H1 (cell line): ENCODE measurements at regions not wholly inside any gene's neighbourhood (a gene's known extent, or its start where the extent isn't known, plus 50 kb on each side); places are given as distances from the start of the nearest gene placed in this dataset.

Experiments used
- CHD7 ChIP-seq: fragments of 300-600 bp; sonication (generic); IDR thresholded peaks from 2 replicates; pipeline ENCODE4 v1.7.1; 2012; ENCODE audit warnings: low read length, moderate library complexity, mild to moderate bottlenecking, inconsistent platforms; ENCODE audit not compliant: insufficient replicate concordance

DNA sequence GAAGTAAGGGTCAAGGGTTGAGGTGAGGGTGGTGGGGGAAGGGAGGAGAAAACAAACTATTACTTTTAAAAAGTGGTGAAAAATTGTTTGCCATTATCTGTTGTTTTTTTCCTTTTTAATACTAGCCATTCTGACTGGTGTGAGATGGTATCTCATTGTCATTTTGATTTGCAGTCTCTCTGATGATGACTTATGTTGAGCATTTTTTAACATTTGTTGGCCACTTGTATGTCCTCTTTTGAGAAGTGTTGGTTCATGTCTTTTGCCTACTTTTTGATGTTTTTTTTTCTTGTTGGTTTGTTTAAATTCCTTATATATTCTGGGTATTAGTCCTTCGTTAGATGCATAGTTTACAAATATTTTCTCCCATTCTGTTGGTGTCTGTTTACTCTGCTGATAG is 185.9 kb upstream of the ANKRD28 start (continued):
- TF ChIP-seq CHD7: no peak
